ENCODE measurements at regions not wholly inside any gene's neighbourhood (a gene's known extent, or its start where the extent isn't known, plus 50 kb on each side); places are given as distances from the start of the nearest gene placed in this dataset.

DNA sequence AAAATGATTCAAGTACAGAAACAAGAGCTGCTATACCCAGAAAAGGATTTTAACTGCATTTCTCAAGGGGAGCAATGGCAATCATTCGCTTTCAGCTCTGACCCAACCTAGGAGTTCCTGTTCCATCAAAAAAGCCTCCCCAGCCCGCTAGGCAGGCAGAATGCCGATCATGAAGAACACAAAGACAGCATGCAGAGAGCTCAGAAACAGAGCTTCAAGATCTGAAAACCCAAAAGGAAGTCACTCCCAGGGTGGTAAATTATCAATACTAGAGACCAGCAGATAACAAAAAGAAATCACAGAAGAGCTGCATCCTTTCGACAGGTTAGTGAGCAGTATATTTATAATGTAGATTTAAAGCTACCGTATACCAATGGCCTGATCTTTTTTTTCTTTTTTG lies 84.8 kb upstream of the CRIM1 start:
- TF ChIP-seq, protein P1, sequence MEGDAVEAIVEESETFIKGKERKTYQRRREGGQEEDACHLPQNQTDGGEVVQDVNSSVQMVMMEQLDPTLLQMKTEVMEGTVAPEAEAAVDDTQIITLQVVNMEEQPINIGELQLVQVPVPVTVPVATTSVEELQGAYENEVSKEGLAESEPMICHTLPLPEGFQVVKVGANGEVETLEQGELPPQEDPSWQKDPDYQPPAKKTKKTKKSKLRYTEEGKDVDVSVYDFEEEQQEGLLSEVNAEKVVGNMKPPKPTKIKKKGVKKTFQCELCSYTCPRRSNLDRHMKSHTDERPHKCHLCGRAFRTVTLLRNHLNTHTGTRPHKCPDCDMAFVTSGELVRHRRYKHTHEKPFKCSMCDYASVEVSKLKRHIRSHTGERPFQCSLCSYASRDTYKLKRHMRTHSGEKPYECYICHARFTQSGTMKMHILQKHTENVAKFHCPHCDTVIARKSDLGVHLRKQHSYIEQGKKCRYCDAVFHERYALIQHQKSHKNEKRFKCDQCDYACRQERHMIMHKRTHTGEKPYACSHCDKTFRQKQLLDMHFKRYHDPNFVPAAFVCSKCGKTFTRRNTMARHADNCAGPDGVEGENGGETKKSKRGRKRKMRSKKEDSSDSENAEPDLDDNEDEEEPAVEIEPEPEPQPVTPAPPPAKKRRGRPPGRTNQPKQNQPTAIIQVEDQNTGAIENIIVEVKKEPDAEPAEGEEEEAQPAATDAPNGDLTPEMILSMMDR (IDR thresholded peaks at IDR 0.05; ENCODE audit: low read depth, low read length): no peak
- TF ChIP-seq POLR2A (IDR thresholded peaks at IDR 0.05; ENCODE audit: extremely low read depth, insufficient read length): no peak
- TF ChIP-seq, protein P2, sequence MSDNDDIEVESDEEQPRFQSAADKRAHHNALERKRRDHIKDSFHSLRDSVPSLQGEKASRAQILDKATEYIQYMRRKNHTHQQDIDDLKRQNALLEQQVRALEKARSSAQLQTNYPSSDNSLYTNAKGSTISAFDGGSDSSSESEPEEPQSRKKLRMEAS (IDR thresholded peaks at IDR 0.05; ENCODE audit: low read depth, low read length): no peak
